SK-MEL-5 (cell line): ENCODE measurements at regions not wholly inside any gene's neighbourhood (a gene's known extent, or its start where the extent isn't known, plus 50 kb on each side); places are given as distances from the start of the nearest gene placed in this dataset.
"Not testable (repeated sequence)": the region's sequence is repeated elsewhere in the genome, so short reads cannot be mapped to it uniquely, and the experiment has no call there.

Experiments used
- DNase-seq: peaks from one replicate; pipeline ENCODE4 v3.0.0-alpha.2; 2016; ENCODE audit warnings: low read depth, low spot score
- in situ Hi-C: cut with HindIII; loops from 2 replicates; pipeline ENCODE4 v1.10.0; 2016; ENCODE audit warnings: low sequenced_read_pairs, high pct_unique_total_duplicates, low pct_unique_long_range_greater_than_20kb

- in situ Hi-C loops = no loop called here
- DNase-seq = no peak
Observed at GRCh38 chr14:84453307-84453950, 1076.5 kb upstream of the FLRT2 start.

- in situ Hi-C loops = no loop called here
Observed at GRCh38 chr14:84454114-84454513, 1075.8 kb upstream of the FLRT2 start.

GRCh38 chr14:84456946-84457345 is 1073.0 kb upstream of the FLRT2 start:
- in situ Hi-C loops = no loop called here
- no peak for DNase-seq

More at GRCh38 chr14:84454114-84454513, 1075.8 kb upstream of the FLRT2 start:
- no peak for DNase-seq

GRCh38 chr14:84458881-84459280 is 1071.1 kb upstream of the FLRT2 start:
- in situ Hi-C loops = no loop called here
- no peak for DNase-seq

GRCh38 chr14:84465880-84466279 is 1064.1 kb upstream of the FLRT2 start:
- in situ Hi-C loops = no loop called here

GRCh38 chr14:84468153-84468552 is 1061.8 kb upstream of the FLRT2 start:
- no peak for DNase-seq
- in situ Hi-C loops = no loop called here

More at GRCh38 chr14:84465880-84466279, 1064.1 kb upstream of the FLRT2 start:
- no peak for DNase-seq

- in situ Hi-C loops = no loop called here
- no peak for DNase-seq
Observed at GRCh38 chr14:84477996-84478395, 1051.9 kb upstream of the FLRT2 start.

GRCh38 chr14:84482256-84483071 is 1047.5 kb upstream of the FLRT2 start:
- DNase-seq = no peak
- in situ Hi-C loops = no loop called here

- in situ Hi-C loops = no loop called here
Observed at GRCh38 chr14:84483072-84483420, 1046.9 kb upstream of the FLRT2 start.

GRCh38 chr14:84484243-84484642 is 1045.7 kb upstream of the FLRT2 start:
- in situ Hi-C loops, DNase-seq: not testable (repeated sequence)

More at GRCh38 chr14:84483072-84483420, 1046.9 kb upstream of the FLRT2 start:
- DNase-seq = no peak

- in situ Hi-C loops = no loop called here
- no peak for DNase-seq
Observed at GRCh38 chr14:84485036-84485435, 1044.9 kb upstream of the FLRT2 start.

- in situ Hi-C loops = no loop called here
- no peak for DNase-seq
Observed at GRCh38 chr14:84490081-84490480, 1039.9 kb upstream of the FLRT2 start.

GRCh38 chr14:84492685-84493084 is 1037.3 kb upstream of the FLRT2 start:
- DNase-seq = no peak
- in situ Hi-C loops = no loop called here

GRCh38 chr14:84493779-84494178 is 1036.2 kb upstream of the FLRT2 start:
- peak; percentile 17 for DNase-seq

GRCh38 chr14:84496677-84497076 is 1033.3 kb upstream of the FLRT2 start:
- no peak for DNase-seq
- in situ Hi-C loops = no loop called here

More at GRCh38 chr14:84493779-84494178, 1036.2 kb upstream of the FLRT2 start:
- in situ Hi-C loops = no loop called here

- in situ Hi-C loops, DNase-seq: not testable (repeated sequence)
Observed at GRCh38 chr14:84512823-84513222, 1017.1 kb upstream of the FLRT2 start.

GRCh38 chr14:84519836-84520235 is 1010.1 kb upstream of the FLRT2 start:
- DNase-seq = no peak
- in situ Hi-C loops = no loop called here

- no peak for DNase-seq
- in situ Hi-C loops = no loop called here
Observed at GRCh38 chr14:84520711-84521338, 1009.1 kb upstream of the FLRT2 start.
